HG02588 (cell line): ENCODE measurements at regions not wholly inside any gene's neighbourhood (a gene's known extent, or its start where the extent isn't known, plus 50 kb on each side); places are given as distances from the start of the nearest gene placed in this dataset.

Experiments used
- ATAC-seq: cut with Tn5 transposase; IDR thresholded peaks from one replicate; pipeline ENCODE4 v1.9.1; 2021; ENCODE audit warnings: mild to moderate bottlenecking, moderate library complexity; ENCODE audit not compliant: unreplicated experiment

DNA sequence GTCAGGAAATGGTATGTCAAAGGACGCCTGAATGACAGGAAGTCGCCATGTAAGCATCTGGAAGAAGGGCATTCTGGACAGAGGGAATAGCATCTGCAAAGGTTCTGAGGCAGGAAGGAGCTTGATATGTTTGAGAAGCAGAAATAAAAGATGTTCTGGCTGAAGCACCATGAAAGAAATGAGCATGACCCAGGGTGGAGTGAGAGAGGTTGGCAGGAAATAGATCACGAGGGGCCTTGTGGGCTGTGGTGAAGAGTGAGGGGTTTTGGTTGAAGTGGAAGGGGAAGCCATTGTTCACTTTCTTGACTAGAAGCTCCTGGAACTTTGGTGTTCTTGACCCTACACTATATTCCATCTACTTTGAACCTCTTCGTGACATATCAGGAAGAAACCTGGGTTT, 99.4 kb upstream of the PARP11 start:
- no peak for ATAC-seq

DNA sequence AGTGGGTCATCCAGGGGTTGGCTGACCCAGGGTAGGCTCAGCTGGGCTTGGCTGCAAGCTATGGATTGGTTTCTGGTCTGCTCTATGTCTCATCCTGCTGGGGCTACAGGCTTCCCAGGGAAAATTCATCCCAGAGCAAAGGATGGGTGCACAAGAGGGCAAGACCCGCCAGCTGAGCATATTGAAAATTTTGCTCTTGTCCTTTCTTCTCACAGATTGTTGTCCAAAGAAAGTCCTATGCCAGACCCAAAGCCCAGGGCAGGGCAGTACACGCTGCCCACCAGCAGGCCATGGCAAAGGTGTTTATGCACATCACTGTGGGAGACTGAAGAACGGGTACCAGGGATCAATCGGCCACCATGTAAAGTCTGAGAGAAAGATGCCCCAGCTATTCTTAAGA, 95.3 kb upstream of the PARP11 start:
- ATAC-seq: no peak

DNA sequence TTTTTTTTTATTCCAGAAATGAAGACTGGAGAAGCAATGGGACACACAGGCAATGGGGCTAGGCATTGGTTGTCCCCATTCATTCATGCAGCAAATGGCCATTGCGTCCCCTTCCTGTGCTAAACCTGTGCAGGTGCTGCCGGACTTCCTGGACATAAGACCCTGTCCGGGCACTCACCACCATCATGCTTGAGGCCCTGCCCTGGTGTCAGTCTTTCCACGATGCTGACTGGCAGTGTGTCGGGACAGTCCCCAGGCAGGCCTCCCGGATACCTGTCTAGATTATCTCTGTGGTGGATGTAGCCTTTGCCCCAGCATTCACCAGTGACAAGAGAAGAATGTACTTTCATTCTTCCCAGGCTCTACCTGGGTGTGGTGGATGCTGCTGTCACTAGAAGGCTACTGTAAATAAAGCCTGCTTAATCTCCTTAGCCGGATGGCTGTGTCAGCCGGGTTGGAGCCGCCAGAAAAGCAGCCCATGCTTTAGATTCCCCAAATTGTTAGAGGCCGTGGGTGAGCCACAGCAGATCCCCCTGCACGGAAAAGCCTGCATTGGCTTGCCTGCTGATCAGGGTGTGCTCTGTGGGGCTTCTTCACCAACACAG, 94.5 kb upstream of the PARP11 start:
- ATAC-seq: no peak

DNA sequence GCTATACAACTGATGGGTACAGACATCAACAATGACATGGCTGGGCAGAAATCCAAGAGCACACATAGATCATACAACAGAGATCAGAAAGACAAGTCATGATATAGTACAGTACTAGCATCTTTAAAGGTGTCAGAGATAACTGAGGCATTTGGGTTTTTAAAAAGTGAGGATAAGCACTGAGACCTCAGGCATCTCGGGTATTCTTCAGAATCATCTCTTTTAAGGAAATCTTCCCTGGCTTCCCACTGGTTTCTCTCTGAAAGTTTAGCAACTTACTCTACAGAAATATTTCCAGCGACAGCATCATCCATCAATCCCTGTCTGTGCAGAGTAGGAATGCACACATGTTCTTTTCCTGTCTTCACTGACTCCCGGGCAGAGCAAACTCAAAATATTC, 93.2 kb upstream of the PARP11 start:
- ATAC-seq: no peak

DNA sequence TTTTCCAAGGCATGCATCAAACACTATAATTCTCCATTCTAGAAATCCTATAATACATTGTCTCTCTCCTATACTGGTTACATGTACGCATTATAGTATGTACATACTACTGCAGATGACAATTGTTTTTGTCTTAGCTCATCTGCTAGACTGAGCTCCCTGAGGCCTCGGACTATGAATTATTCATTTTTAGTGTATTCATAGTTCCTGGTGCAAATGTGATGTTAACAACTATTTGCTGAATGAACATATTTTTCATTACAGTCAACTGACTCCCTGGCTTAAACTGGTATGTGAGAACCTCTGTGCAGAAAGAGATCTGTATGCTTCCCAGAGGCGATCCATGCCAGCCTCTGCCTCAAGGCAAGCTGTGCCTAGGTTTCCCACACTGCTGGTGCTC, 91.8 kb upstream of the PARP11 start:
- no peak for ATAC-seq

DNA sequence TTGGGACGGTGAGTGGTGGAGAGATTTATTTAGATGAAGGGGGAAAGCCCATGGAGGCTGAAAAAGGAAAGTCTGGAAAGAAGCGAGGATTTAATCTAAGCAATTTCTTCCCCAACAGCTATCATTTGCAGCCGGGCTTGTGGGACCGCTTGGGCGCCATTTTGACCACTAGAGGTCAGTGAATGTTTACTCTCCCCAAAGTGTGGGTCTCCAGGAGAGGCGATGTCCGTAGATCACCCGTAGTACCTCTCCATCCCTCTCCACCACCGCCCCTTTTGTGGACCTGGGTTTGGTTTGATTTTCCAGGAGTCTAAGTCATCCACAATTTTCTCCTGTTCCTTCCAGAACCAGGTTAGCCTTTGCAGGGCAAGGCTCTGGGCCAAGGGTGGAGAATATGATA, 91.2 kb upstream of the PARP11 start:
- no peak for ATAC-seq

DNA sequence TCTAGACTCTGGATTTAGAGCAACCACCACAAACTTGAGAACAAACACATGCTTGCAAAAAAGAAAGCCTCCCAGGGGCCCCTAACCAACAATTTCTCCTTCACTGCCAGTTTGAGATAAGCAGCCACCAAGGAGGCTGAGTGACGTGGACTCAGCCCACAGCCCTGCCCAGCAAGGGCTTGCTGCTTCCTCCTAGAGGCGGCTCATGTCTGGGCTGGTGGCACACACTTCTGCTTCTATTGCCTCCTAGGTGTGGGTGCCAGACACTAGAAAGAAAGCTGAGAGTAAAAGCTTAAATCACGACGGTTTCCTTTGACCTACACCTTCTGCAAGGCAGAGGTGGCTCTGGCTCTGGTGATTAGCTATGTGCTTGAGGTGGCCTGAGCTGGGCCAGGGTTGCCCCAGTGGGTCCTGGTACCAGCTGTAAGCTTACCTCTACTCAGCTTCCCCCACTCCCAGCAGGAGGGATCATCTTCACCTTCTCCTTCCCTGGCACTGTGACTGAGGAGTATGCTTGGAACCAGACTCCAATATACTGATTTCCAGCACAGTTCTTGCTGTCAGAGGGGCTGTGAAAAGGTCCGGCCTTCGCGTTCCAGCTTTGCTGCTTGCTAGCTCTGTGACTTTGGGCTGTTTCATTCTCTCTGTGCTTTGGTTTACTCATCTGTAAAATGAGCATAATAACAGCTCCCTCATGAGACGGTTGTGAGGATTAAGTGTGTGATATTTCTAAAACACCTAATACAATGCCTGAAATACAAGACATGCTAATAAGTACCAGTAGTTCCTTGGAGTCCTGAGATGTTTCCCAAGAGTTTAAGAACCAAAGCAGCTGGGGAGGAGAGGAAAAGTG, 89.7 kb upstream of the PARP11 start:
- no peak for ATAC-seq

DNA sequence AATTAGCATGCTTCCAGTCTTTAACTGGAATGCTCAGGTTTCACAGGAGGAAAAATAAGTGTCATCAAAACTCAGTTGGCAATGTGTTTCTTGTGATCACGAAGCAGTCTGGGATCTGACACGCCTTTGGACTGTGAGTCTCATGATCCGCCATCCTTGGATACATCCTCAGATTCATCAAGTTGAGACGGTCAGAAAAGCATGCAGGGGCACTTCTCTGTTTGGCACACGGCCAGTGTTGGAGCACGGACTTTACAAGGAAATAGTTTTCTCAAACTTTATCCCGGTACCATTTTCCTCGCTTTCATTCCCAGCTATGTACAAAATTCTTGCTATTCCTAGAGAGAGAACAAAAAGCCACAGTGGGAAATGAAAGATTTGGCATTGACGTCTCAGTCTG, 88.4 kb upstream of the PARP11 start:
- ATAC-seq: no peak

DNA sequence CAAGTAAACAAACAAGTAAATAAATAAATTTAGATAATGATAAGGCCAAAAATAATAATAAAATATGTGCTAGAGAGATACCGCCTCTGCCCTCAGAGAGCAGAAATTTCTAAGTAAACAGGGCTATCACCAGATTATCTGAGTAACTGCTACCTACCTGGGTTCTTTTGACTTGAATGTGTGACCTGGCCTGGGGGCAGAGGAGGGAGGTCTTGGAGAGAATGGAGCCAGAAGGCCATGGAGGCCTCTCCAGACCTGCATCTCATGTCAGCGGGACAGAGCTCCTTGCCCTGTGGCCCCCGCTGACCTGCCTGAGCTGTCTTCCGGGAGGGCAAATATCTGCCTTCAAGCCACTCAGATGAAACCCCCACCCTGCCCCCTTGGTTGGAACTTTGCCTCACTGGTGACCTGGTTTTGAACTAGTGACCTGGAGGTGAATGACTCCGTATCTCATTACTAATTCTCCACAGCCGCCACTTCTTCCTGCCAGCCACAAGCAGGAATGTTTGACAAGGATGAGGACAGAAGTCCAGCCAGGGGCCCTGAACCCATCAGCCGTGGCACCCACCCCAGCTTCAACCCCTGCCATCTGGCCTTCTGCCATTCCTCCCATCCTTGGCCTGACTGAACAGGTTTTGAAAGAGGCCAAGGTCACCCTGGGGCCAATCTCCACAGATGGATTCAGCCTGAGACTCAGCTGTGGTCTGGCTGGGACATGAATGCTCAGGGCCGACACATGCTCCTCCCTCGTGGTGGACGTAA, 86.8 kb upstream of the PARP11 start:
- ATAC-seq: no peak

DNA sequence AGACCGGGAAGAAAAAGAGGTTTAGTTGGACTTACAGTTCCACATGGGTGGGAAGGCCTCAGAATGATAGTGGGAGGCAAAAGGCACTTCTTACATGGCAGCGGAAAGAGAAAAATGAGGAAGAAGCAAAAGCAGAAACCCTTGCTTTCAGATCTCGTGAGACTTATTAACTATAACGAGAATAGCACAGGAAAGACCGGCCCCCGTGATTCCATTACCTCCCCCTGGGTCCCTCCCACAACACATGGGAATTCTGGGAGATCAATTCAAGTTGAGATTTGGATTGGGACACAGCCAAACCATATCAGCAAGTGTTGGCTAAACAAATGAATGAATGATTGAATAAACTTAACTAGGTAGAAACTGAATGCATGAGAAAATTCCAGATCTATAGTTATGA, 85.3 kb upstream of the PARP11 start:
- ATAC-seq: no peak

DNA sequence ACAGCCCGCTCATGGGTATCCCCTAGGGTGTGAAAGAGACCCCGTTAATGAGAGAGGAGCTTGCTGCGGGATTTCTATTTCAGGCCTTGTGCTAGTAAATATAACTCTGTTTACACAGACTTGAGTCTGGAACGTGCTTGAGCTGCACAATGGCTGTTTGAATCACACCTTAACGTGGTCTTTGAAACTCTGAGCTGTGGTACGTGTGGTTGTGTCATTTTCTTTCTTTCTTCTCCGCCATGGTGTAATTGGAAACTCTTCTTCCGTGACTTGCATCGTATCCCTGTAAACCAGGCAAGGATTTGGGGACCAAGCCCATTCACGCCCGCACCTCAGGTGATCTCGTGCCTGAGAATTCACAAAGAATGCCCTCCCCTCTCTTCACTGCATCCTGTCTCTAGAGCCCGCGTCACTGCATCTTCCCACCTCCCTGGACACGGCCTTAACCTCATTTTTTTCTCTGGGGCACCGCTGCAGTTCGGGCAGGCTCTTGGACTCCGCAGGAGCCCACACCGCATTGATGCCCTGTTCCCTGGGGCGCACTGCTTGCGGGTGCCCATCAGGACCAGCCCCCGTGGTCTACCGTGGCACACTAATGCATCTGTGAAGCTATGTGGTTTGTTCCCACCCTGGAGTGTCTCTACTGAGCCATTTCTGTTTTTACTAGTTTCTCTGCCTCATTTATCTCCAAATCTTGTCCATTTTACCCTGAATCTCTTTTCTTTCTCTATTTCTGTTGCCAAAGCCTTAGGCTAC, 78.4 kb upstream of the PARP11 start:
- no peak for ATAC-seq

DNA sequence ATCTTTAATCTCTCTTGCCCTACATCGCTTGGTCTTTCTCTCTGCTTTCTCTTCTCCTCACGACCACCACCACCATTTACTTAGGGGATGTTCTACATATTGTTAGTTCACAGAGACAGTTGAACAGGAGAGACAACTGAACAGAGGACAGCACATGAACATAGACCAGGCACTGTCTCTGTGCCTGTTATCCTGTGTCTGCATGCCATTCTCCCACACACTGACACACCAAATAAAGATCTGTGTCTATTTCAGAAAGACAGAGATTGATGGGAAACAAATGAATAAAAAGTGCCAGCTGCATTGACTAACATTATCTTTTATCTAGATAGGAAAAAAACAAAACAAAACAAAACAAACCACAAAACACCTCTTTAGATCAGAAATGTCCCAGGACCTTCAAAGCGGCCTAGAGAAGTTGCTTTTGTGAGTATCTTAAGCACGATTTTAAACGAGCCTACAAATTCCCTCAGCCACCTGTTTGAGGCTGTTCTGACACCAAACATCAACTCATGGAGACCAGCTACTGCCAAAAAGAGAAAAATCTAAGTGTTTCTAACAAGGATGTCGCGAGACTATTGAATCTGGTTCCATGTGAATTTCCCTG, 77.6 kb upstream of the PARP11 start:
- ATAC-seq: no peak

DNA sequence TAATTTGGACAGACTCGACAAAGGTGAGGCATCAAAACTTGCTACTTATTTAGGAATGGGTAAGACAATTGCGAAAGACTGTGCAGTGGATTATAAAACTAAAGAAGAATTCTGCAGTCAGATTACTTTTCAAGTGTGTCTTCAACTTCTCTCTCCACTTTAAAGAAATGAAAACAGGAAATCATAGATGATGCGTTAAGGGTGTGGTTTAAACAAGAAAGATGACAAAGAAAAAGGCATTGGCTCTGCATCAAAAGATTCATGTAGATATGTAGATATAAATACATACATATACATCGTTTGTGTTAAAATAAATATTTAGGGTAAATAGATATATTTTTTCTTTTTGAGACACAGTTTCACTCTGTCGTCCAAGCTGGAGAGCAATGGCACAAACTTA, 74.6 kb upstream of the PARP11 start:
- no peak for ATAC-seq

DNA sequence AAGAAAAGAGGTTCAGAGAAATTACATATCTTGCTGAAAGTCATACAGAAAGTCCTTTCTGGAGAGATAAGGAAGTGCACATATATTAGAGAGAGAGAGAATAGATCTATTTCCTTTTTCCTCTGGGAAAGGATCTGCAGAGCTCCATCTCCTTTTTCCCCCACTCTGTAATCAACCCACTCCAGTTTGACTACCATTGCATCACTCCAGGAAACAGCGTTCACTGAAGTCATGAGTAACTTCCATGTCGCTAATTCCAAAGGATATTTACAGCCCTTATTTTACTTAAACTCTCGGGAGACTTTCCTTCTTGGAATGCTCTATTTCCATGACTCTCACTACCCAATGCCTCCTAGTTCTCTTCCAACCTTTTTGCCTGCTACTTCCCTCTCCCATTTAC, 72.5 kb upstream of the PARP11 start:
- no peak for ATAC-seq

DNA sequence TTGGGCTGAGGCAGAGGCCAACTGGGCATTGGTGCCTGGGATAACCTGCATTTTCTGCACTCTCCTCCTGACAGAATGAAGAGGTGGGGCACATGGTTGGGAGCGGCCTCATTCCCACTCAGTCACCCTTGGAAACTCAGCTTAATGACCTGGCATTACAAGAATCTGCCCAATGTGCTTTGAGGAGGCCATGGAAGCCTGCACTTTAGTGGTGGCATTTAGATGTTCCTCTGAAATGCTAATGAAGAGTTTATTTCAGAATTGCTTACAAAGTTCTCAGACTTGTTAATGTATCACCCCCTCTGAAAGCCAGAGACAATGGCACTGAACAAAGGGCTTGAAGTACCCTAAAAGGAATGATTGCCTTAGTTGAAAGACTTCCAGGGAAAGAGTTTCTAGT, 71.4 kb upstream of the PARP11 start:
- ATAC-seq: no peak

DNA sequence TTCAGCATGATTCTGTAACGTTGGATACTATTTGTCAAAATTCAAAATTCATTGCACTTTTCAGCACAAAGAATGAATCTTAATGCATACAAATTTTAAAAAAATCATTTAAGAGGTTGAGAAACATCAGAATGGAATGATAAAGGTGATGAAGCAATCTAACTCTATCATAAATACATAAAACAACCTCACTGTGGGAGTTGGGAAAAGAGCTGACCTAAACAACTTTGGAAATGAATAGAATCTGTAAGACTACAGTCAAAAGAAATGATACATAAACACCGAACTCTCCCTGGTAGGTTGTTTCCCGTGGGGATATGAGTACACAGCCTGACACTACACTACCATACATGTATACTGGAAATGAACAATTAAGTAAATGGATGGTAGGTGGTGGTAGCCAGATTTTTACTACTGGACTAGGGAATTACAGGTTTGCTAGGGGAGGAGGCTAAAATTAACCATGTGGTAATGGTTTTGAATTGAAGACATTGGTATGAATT, 64.9 kb upstream of the PARP11 start:
- no peak for ATAC-seq

DNA sequence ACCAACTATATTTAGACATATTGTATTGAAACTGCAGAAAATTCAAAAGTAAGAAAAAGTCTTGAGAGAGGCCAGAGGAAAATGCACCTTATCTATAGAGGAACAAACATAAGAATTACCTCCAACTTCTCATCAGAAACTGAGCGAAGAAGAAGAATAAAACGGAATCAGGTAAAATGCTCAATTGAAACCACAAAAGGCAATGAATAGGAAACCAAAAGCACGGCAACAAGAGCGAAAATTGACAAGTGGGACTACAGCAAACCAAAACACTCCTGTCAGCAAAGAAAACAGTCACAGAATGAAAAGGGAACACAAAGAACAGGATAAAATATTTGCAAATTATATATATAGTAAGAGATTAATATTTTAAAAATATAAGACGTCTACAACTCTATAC, 61.9 kb upstream of the PARP11 start:
- ATAC-seq: no peak

DNA sequence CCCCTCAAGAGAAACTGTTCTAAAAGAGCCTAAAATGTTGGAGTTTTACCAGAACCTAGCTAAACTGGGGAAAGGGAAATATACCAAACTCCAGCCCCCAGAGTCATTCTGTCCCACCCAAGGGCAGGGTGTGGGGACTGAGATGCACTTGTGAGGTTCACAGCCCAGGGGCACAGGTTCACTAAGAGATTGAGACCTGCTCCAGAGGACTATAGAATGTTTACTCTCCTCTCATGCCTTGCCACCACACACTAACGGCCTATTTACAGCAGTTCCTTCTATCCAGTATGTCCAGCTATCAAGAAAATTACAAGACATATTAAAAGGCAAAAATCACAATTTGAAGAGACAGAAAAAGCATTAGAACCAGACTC, 60.6 kb upstream of the PARP11 start:
- no peak for ATAC-seq

DNA sequence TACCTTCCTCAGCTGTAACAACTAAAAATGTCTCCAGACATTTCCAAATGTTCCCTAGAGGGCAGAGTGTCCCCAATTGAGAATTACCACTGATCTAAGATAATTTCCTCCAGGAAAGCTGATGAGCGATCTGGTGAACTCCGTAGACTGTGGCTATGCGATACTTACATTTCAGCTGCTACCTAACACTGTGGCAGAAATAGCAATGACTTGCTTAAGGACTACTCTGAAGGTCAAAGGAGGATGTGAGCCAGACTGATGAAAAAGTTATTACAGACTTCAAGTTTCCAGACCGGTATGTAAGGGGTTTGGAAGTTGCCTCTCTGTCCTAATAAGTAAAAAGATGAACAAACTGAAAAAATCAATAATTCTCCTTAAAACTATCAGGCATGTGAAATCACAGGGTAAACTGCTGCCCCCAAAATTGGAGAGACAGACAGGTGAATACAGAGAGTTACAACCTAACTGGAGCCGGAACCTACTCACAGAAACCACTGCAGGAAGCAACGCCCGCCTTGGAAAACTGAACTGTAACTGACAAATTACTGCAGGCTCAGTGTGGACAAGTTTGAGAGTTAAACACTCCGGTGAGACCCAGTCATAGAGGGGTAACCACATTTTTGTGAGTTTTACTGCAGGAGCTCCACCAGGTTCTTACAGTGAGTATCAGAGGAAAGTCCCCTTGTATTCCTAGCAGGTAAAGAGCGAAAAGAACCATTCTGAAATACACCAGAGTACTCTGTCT, 60.0 kb upstream of the PARP11 start:
- no peak for ATAC-seq

DNA sequence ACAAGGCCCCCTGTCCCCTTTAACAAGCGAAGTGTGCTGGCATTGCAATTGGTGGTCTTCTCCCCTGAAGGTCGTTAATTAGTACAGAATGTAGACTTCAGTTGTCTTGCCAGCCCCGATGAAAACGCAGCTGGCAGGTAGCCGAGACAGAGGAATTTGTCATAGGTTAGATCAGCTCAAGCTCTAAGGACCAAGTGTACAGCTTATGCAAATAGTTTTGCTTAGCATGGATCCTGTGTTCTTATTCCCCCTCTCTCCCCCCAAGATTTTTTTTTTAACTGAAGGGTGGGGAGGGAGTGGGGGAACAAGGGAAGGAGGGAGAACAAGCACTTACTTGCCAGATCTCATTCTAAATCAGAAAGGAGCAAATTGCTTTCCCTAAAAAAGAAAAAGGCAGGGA, 58.6 kb upstream of the PARP11 start:
- ATAC-seq: no peak
